ENCODE measurements at regions not wholly inside any gene's neighbourhood (a gene's known extent, or its start where the extent isn't known, plus 50 kb on each side); places are given as distances from the start of the nearest gene placed in this dataset.

GRCh38 chr2:61619561-61619960 is 81.4 kb upstream of the XPO1 start:
- 93% methylated on average over 5 of the region's 5 CpGs for WGBS
- H3K9ac ChIP-seq (ENCODE audit: low read depth in 1 of 2, low read length in 2 of 2) = no peak overlapping the region
- H3K9me3 ChIP-seq (ENCODE audit: control insufficient read depth in 4 of 4, low read length in 3 of 4) = no peaks in the 10 kb centered on the region
- no peak overlapping the region for H3K27ac ChIP-seq (ENCODE audit: low read depth in 1 of 2, low read length in 2 of 2)
- no peak overlapping the region for H3K4me3 ChIP-seq (ENCODE audit: low read depth in 1 of 3, low read length in 3 of 3)
- no peak for DNase-seq (ENCODE audit: low spot score)
- no peaks in the 10 kb centered on the region for H3K4me1 ChIP-seq (ENCODE audit: control insufficient read depth in 4 of 4, insufficient read depth in 4 of 4, low read length in 3 of 4)
- no peaks in the 10 kb centered on the region for H3K27me3 ChIP-seq (ENCODE audit: control insufficient read depth in 4 of 4, insufficient read depth in 4 of 4, low read length in 3 of 4)
- TF ChIP-seq YY1 (IDR thresholded peaks at IDR 0.05) = no peak
- TF ChIP-seq ZBTB33 (IDR thresholded peaks at IDR 0.05) = no peak
- TF ChIP-seq, protein P1, sequence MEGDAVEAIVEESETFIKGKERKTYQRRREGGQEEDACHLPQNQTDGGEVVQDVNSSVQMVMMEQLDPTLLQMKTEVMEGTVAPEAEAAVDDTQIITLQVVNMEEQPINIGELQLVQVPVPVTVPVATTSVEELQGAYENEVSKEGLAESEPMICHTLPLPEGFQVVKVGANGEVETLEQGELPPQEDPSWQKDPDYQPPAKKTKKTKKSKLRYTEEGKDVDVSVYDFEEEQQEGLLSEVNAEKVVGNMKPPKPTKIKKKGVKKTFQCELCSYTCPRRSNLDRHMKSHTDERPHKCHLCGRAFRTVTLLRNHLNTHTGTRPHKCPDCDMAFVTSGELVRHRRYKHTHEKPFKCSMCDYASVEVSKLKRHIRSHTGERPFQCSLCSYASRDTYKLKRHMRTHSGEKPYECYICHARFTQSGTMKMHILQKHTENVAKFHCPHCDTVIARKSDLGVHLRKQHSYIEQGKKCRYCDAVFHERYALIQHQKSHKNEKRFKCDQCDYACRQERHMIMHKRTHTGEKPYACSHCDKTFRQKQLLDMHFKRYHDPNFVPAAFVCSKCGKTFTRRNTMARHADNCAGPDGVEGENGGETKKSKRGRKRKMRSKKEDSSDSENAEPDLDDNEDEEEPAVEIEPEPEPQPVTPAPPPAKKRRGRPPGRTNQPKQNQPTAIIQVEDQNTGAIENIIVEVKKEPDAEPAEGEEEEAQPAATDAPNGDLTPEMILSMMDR (IDR thresholded peaks at IDR 0.05; ENCODE audit: low read depth, low read length, missing input control) = no peak
- TF ChIP-seq SP1 (IDR thresholded peaks at IDR 0.05) = no peak
- TF ChIP-seq JUND (IDR thresholded peaks at IDR 0.05) = no peak
- no peaks in the 10 kb centered on the region for H3K36me3 ChIP-seq (ENCODE audit: control insufficient read depth in 4 of 4, insufficient read depth in 3 of 4, low read depth in 1 of 4, low read length in 3 of 4)

DNA sequence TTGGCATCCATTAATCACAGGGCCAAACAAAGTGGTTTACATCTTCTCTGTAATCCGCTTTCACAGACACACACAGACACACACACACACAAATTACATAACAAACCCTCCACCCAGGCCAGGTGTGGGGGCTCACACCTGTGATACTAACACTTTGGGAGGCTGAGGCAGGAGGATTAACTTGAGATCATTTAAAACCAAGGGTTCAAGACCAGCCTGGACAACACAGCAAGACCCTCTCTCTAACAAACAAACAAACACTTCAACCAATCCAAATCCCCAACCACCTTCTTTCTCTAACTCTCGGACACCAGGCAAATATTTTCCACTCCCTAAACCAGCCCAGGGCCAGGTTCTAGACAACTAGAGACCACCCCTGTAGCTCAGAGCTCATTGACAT is 79.5 kb upstream of the XPO1 start:
- H3K27me3 ChIP-seq (ENCODE audit: control insufficient read depth in 4 of 4, insufficient read depth in 4 of 4, low read length in 3 of 4) = no peaks in the 10 kb centered on the region
- no peak for TF ChIP-seq FOXA2 (IDR thresholded peaks at IDR 0.05)
- no peak for TF ChIP-seq ZBTB33 (IDR thresholded peaks at IDR 0.05)
- TF ChIP-seq, protein P1 (IDR thresholded peaks at IDR 0.05; ENCODE audit: low read depth, low read length, missing input control) = no peak
- TF ChIP-seq GABPA (IDR thresholded peaks at IDR 0.05 in 1 of 2, conservative IDR thresholded peaks at IDR 0.05 in 1 of 2) = no peak
- TF ChIP-seq JUND (IDR thresholded peaks at IDR 0.05) = no peak
- no peaks in the 10 kb centered on the region for H3K36me3 ChIP-seq (ENCODE audit: control insufficient read depth in 4 of 4, insufficient read depth in 3 of 4, low read depth in 1 of 4, low read length in 3 of 4)
- no peaks in the 10 kb centered on the region for H3K4me1 ChIP-seq (ENCODE audit: control insufficient read depth in 4 of 4, insufficient read depth in 4 of 4, low read length in 3 of 4)
- WGBS = 97% methylated on average over 2 of the region's 2 CpGs
- no peak overlapping the region for H3K4me3 ChIP-seq (ENCODE audit: low read depth in 1 of 3, low read length in 3 of 3)
- no peak for DNase-seq (ENCODE audit: low spot score)
- H3K27ac ChIP-seq (ENCODE audit: low read depth in 1 of 2, low read length in 2 of 2) = no peak overlapping the region
- H3K9ac ChIP-seq (ENCODE audit: low read depth in 1 of 2, low read length in 2 of 2) = no peak overlapping the region
- no peaks in the 10 kb centered on the region for H3K9me3 ChIP-seq (ENCODE audit: control insufficient read depth in 4 of 4, low read length in 3 of 4)

GRCh38 chr2:61605245-61605644 is 67.1 kb upstream of the XPO1 start:
- TF ChIP-seq JUND (IDR thresholded peaks at IDR 0.05) = no peak
- TF ChIP-seq FOXA2 (IDR thresholded peaks at IDR 0.05) = no peak
- TF ChIP-seq FOXA1 (IDR thresholded peaks at IDR 0.05) = no peak
- TF ChIP-seq RXRA (IDR thresholded peaks at IDR 0.05) = no peak
- TF ChIP-seq ZBTB33 (IDR thresholded peaks at IDR 0.05) = no peak
- no peak for TF ChIP-seq EGR1 (IDR thresholded peaks at IDR 0.05; ENCODE audit: low read depth in 2 of 2)
- TF ChIP-seq HNF4G (IDR thresholded peaks at IDR 0.05) = no peak
- TF ChIP-seq RAD21 (IDR thresholded peaks at IDR 0.05) = no peak
- TF ChIP-seq TAF1 (conservative IDR thresholded peaks at IDR 0.05) = no peak
- TF ChIP-seq GABPA (IDR thresholded peaks at IDR 0.05 in 1 of 2, conservative IDR thresholded peaks at IDR 0.05 in 1 of 2) = no peak
- TF ChIP-seq, protein P2, sequence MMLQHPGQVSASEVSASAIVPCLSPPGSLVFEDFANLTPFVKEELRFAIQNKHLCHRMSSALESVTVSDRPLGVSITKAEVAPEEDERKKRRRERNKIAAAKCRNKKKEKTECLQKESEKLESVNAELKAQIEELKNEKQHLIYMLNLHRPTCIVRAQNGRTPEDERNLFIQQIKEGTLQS (IDR thresholded peaks at IDR 0.05) = no peak
- TF ChIP-seq NR2F2 (IDR thresholded peaks at IDR 0.05) = no peak
- no peak for TF ChIP-seq SP1 (IDR thresholded peaks at IDR 0.05)
- no peak overlapping the region for H3K9ac ChIP-seq (ENCODE audit: low read depth in 1 of 2, low read length in 2 of 2)
- H3K36me3 ChIP-seq (ENCODE audit: control insufficient read depth in 4 of 4, insufficient read depth in 3 of 4, low read depth in 1 of 4, low read length in 3 of 4) = no peaks in the 10 kb centered on the region
- H3K9me3 ChIP-seq (ENCODE audit: control insufficient read depth in 4 of 4, low read length in 3 of 4) = no peaks in the 10 kb centered on the region
- no peak overlapping the region for H3K27ac ChIP-seq (ENCODE audit: low read depth in 1 of 2, low read length in 2 of 2)
- 92% methylated on average over 3 of the region's 3 CpGs for WGBS
- H3K4me1 ChIP-seq (ENCODE audit: control insufficient read depth in 4 of 4, insufficient read depth in 4 of 4, low read length in 3 of 4) = no peaks in the 10 kb centered on the region
- H3K27me3 ChIP-seq (ENCODE audit: control insufficient read depth in 4 of 4, insufficient read depth in 4 of 4, low read length in 3 of 4) = no peaks in the 10 kb centered on the region
- no peak for DNase-seq (ENCODE audit: low spot score)
- H3K4me3 ChIP-seq (ENCODE audit: low read depth in 1 of 3, low read length in 3 of 3) = no peak overlapping the region

Data from liver (tissue), 8 donors.